COLO668 (cell line): ENCODE measurements at regions not wholly inside any gene's neighbourhood (a gene's known extent, or its start where the extent isn't known, plus 50 kb on each side); places are given as distances from the start of the nearest gene placed in this dataset.

Source experiments
- DNase-seq: peaks from one replicate; lab custom pipeline; 2025; ENCODE audit not compliant: unreplicated experiment; lab: John Stamatoyannopoulos, UW

DNA sequence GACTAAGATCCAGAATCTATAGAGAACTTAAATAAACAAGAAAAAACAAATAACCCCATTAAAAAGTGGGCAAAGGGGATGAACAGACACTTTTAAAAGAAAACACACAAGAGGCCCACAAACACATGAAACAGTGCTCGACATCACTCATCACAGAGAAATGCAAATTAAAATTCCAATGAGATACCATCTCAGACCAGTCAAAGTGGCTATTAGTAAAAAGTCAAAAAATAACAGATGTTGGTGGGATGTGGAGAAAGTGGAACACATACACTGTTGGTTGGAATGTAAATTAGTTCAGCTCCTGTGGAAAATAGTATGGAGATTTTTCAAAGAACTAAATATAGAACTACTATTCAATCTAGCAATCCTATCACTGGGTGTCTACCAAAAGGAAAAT is 143.1 kb downstream of the IFI44 start:
- no peak for DNase-seq

DNA sequence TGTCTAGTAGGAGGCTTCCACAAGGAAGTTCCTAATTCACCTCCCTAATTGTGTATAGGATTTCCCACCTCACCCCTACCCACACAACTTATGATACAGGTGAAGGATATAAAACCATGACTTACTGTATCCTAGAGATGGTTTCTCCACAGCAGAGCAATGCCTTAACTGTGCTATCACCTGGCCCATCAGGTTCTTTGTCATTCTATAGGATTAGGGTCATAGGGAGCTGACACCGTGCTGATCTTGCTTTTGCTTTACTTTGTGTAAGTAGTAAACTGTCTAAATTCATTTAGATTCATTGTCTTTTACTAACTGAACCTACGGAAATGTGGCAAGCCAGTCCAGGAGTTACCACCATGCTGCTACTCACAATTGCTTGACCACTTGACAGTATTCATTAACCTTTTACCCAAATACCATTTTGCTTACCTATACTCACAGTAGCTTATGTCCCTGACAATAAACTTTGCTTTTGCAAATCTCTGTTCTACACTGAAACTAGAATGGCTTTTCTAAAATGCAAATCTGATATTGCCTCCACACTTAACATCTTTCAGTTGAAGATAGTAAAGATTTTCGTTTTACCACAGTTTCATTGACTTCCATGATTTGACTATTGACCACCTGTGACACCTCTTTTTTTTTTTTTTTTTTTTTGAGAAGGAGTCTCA is 147.6 kb downstream of the IFI44 start:
- no peak for DNase-seq

DNA sequence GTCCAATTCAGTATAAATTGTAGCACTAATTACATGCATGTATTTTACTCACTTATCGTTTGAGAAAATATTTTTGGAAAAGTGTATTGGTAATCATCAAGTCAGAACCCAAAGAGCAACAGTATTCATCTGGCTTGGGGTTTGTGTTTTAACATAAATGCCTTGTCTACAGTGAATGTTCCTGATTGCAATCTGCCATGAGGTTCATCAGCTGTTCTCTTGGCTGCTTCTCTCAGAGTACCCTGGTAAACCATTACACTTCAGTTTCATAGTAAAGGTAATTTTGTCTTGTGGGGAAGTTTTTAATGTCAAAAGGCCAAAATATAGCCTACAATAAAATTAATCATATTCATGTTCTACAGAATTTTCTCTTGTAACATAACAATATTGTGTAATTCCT is 150.3 kb downstream of the IFI44 start:
- DNase-seq, result no peak

DNA sequence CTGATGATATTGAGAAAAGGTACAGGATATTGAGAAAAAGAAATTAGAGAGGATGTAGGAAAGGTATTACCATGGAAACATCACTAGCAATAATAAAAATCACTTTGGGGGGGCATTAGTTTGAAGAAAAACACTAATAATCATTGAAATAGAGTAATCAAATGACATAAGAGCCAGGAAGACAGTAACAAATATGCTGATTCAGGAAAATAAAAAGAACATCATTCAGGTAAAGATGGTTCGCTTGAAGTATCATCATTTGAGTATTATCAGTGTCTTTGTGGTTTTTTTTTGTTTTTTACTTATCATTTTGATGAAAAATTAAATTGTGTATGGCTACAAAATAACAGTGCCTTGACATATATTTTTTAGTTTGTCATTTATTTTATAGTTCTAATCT is 164.5 kb downstream of the IFI44 start:
- DNase-seq, result no peak

DNA sequence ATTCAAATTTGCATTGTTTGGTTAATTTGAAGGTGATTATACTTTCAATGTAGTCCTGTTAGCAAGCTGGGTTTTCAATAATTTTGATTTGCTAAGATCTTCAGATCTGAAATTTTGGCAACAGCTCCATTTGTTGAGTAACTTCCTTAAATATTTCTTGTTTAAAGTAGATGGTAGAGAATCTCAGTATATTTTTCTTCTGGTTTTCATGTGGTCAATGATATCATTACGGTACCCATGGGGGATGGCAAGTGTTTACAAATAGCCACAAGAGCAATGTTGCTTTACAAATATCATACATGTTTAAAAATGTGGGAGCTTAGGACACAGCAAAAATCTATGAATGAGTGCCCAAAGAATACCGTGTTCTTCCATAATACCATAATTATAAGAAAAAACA is 175.9 kb downstream of the IFI44 start:
- no peak for DNase-seq

DNA sequence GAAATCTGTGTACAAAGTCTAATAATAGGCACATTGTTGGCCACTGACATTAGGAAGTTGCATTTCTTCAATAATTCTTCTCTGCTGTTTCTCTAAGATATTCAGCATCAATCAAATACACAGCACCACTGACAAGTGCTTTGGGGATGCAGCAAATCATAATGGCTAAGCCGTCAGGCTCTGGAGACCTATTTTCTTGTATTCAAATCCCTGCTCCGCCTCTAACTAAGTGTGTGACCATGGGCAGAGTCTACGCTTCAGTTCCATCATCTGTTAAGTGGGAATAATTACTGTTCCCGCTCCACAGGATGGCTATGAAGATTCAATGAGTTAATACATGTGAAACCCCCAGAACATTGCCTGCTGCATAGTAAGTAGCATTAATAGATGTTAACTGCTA is 176.9 kb downstream of the ADGRL4 start:
- no peak for DNase-seq

DNA sequence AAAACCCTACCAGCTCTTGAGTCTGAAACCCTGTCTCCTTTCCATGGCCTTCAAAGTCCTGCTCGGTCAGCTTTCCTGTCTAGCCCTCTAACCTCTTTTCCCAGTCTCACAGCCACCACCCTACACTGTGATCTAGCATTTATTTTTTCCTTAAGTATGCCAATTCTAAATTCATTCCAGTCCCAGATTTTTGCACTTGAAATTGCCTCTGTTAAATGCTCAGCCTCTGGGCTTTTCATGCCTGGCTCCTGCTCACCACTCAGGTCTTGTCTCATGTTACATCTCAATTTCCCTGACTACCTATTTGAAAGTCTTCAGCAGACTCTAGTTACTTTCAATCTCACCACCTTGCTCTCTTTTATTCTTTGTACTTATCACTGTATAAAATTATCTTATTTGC is 176.2 kb downstream of the ADGRL4 start:
- DNase-seq, result no peak

DNA sequence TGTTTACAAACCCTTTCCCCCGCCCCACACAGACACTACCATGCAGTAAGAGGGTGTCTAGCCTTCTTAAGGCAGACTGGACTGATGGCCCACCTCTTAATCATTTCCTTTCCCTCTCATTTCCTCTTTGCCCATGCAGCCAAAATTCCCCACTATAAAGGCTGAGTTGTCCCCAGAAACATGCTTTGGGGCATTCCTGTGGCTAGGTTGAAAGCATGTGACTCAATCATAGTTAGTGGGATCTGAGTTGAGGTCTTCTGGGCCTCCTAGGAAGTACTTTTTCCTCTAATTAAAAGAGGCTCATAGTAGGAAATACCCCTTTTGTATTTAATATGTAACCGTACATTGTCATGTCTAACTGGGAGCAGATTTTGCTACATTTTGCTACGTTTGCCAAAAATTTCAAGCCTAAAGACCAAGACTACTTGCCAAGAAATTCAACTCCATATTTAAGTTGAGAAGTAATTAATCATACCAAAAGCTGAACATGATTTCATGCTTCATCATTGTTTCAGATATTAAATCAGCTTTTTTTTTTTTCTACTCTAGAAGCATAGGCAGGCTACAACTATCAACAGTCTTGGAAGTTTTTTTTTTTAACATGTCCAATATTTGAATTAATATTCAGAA is 174.7 kb downstream of the ADGRL4 start:
- no peak for DNase-seq

DNA sequence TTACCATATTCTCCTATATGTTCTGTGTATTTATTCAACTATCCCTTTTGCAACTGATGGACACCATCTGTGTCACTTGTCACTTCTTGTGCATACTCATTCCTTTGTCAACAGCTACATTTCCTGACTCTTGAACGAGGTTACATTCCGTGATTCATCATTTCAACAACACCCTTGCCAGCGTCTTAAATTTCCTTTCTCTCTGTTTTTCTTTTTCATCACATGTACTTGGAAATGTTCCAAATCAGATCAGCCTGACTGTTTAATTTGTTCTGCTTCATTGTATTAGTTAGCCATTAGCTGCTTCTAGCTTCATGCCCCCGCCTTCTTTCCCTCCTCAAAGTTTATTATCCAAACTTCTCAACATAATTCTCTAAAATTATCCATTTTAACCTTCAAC is 173.0 kb downstream of the ADGRL4 start:
- no peak for DNase-seq

DNA sequence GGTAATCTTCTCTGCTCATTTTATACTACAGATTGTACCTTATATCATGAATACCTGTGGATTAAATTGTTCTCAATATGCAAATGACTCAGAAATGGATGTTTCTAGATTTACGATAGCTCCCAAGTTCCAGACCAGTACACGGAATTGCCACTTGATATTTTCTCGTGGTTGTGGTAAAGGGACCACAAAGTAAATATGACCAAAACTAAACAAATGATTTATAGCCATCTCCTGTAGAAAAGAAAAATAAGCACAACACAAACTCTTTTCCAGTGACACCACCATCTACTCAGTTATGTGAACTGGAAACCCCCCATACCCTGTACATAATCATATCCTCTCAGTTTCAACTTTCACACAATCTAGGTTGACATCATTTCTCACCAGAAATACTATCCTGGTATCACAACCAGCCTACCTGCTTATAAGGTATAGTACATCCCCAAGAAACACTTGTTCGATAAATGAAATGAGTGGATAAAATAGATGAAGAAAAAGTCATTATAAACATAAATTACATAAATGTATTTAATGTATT is 172.3 kb downstream of the ADGRL4 start:
- DNase-seq, result no peak

DNA sequence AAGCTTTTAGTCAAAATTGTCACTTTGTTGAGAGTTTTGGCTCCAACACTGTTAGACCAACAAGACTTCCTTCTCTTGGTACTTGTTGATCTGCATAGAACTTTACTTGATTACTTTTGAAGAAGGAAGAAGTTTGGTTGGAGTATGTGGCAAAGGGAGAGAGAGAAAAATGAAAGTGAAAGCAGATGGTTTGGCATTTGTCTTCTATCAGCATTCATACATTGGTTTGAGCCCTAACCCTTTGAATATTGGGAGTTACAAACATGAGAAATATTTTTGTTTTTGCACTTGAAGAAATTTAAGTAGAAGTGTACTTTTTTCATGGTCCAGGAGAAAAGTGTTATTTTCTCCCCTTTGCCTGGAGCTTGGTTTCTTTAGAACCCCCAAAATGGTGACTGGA is 169.8 kb downstream of the ADGRL4 start:
- no peak for DNase-seq

DNA sequence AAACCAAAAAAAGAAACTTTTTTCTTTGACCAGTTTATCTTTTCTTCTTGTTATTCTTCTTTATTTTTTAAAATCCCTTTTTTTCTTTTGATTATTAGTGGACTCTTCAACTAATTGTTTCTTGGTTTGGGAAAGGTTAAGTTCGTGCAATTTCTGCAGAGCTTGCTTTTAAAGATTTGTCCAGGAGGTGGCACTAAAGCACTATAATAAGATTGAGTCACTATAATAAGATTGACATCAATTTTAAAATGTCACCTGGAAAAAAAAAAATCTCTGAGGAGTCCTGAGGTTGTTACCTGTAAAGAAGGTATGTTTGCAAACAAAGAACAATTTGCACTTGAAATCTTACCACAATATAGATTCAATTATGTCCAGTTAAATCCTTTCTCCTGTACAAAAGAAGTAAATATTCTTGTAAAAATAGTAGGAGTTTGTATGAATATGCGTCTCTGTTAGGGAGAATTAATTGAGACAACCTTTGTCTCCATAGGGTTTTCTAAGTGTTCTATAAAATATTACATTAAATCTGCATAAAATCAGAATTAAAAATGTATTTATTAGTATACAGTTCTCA is 166.7 kb downstream of the ADGRL4 start:
- peak; percentile 47 for DNase-seq
